Body of pancreas (tissue), 4 donors: ENCODE measurements at regions not wholly inside any gene's neighbourhood (a gene's known extent, or its start where the extent isn't known, plus 50 kb on each side); places are given as distances from the start of the nearest gene placed in this dataset.
"Not testable (repeated sequence)": the region's sequence is repeated elsewhere in the genome, so short reads cannot be mapped to it uniquely, and the experiment has no call there.

Source experiments
- ATAC-seq: fragments of 150-250 bp; one replicate; pipeline ENCODE4 v1.9.1; 2016
- DNase-seq, 4 donors: peaks; one replicate each; pipeline ENCODE4 v3.0.0-alpha.2; 2019
- H3K27ac ChIP-seq, 4 donors: fragments of 200-600 bp; sonication (generic); 1 replicate in 3 of 4; 2 replicates in 1 of 4; pipeline versions ENCODE4 v1.5.1 to v1.6.1; 2016 to 2019; ENCODE audit warnings: mild to moderate bottlenecking in 1 of 4, mixed read lengths in 1 of 4, moderate library complexity in 1 of 4
- H3K27me3 ChIP-seq, 2 donors: fragments of 200-600 bp; sonication (generic); one replicate each; pipeline ENCODE4 v1.6.0; 2016; ENCODE audit warnings: mild to moderate bottlenecking in 1 of 2
- H3K36me3 ChIP-seq, 2 donors: fragments of 200-600 bp; sonication (generic); replicated peaks in 1 of 2; 2 replicates each; pipeline ENCODE4 v1.5.1; 2016; ENCODE audit warnings: low read depth in 2 of 2; ENCODE audit not compliant: insufficient read depth in 1 of 2
- H3K4me1 ChIP-seq: fragments of 200-600 bp; sonication (generic); one replicate; pipeline ENCODE4 v1.6.0; 2016
- H3K4me3 ChIP-seq, 2 donors: fragments of 200-600 bp; sonication (generic); 1 replicate in 1 of 2; 2 replicates in 1 of 2; pipeline ENCODE4 v1.5.1; 2016 to 2019
- H3K9me3 ChIP-seq, 3 donors: fragments of 200-600 bp; sonication (generic); 1 replicate in 2 of 3; 2 replicates in 1 of 3; pipeline ENCODE4 v1.5.1; 2016
- POLR2A ChIP-seq, 3 donors: fragments of 450-650 bp; IDR thresholded peaks; one replicate each; pipeline ENCODE4 v1.6.1; 2016; ENCODE audit warnings: antibody characterized with exemption in 3 of 3, mild to moderate bottlenecking in 2 of 3
- WGBS, 2 donors: methylation state at CpG; one replicate each; pipeline ENCODE4 v1.1.5; 2017; 5-methylcytosine and 5-hydroxymethylcytosine counted together
- intact Hi-C: fragments of 100-400 bp; cut with DNase I; formaldehyde crosslinking; loops from one replicate; pipeline ENCODE4 v1.15.1; 2023
- TF ChIP-seq, protein P1 (sequence below), 7 experiments: fragments of 450-650 bp in 4 of 7; fragments of 200-600 bp in 3 of 7; sonication (generic) in 3 of 7; IDR thresholded peaks; one replicate each; pipeline ENCODE4 v1.5.1; 2016 to 2019; ENCODE audit warnings: antibody characterized with exemption in 7 of 7

DNA sequence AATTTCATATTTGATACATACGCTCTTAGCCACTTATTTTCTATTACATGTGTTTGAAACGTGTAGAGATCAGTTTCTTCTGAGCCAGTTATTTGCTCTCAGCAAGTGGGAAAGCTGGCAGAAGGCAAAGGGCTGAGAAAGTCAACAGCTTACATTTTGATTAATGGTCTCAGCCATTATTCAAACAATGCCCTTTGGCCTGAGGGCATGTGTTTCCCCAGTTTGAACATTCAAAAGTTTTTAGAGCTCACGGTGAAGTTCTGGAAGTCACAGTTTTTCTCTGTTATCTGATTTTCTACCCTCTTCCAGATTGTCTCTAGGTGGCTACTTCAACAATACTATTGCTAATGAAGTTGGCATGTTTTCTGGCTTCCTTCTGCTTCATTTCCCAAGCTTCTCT is 591.8 kb upstream of the CPEB2 start:
- H3K4me1 ChIP-seq, result peaks cover 31% of the 10 kb centered on the region
- H3K27ac ChIP-seq, result peak overlapping the region in 3 of 4 donors; percentile 33 to 76 (median 58)
- no peaks in the 10 kb centered on the region for H3K27me3 ChIP-seq
- H3K9me3 ChIP-seq, result no peaks in the 10 kb centered on the region
- WGBS, 2 donors, result 4 to 12% methylated on average over 3 of the region's 3 CpGs
- TF ChIP-seq POLR2A (IDR thresholded peaks at IDR 0.05), result no peak
- TF ChIP-seq, protein P1, sequence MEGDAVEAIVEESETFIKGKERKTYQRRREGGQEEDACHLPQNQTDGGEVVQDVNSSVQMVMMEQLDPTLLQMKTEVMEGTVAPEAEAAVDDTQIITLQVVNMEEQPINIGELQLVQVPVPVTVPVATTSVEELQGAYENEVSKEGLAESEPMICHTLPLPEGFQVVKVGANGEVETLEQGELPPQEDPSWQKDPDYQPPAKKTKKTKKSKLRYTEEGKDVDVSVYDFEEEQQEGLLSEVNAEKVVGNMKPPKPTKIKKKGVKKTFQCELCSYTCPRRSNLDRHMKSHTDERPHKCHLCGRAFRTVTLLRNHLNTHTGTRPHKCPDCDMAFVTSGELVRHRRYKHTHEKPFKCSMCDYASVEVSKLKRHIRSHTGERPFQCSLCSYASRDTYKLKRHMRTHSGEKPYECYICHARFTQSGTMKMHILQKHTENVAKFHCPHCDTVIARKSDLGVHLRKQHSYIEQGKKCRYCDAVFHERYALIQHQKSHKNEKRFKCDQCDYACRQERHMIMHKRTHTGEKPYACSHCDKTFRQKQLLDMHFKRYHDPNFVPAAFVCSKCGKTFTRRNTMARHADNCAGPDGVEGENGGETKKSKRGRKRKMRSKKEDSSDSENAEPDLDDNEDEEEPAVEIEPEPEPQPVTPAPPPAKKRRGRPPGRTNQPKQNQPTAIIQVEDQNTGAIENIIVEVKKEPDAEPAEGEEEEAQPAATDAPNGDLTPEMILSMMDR (IDR thresholded peaks at IDR 0.05), result no peak
- ATAC-seq (peak; percentile 93), DNase-seq (peak; percentile 59 to 75 (median 68))
- H3K36me3 ChIP-seq, result no peaks in the 10 kb centered on the region
- intact Hi-C loops, result no loop called here
- H3K4me3 ChIP-seq, result no peak overlapping the region

DNA sequence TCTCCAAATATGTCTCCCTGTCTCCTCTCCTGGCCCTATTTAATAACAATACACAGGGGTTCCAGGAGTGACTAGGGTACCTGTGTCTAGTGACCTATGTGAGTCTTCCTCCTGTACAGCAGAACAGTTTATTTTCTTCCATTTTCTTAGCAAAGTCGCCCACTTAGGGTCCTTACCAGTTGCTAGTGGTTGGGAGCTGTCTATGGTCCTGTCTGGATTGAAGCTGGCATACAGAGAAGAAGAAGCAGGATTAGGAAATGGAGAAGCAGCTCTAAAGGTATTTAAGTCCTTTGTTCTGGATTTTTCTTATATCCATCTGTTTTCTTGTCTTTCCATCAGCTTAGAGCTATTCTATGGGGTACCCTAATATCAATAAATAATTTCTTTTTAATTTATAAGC is 587.1 kb upstream of the CPEB2 start:
- Histone ChIP-seq H3K9me3 (no peaks in the 10 kb centered on the region), H3K4me3 (no peak overlapping the region), H3K4me1 (peaks cover 12% of the 10 kb centered on the region), H3K36me3 (no peaks in the 10 kb centered on the region), H3K27ac (no peak overlapping the region), H3K27me3 (no peaks in the 10 kb centered on the region)
- ATAC-seq (no peak), DNase-seq (no peak)
- WGBS, 2 donors, result 23 to 44% methylated on average over 1 of the region's 1 CpG
- intact Hi-C loops, result no loop called here
- TF ChIP-seq, protein P1 (IDR thresholded peaks at IDR 0.05), result no peak
- TF ChIP-seq POLR2A (IDR thresholded peaks at IDR 0.05), result no peak

DNA sequence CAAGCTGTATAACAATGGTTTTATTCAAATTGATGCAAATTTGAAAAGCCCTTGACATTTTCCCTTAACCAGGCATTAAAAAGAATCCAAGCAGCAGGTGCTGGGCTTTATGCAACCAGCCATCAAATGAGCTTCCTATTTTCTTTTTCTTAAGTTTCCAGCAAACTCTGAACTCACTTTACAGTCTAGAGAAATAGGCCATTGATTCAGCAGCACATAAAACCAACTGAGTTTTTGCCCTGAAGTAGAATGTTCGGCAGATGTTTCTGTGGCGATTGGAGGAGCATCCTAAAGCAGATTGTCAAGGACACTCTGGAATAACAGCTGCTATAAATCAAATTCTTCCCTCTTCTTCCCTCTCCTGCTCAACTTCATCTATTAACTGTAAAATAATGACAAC is 582.8 kb upstream of the CPEB2 start:
- TF ChIP-seq POLR2A (IDR thresholded peaks at IDR 0.05), result no peak
- TF ChIP-seq, protein P1 (IDR thresholded peaks at IDR 0.05), result no peak
- no peak overlapping the region for H3K4me3 ChIP-seq
- H3K27me3 ChIP-seq, result no peaks in the 10 kb centered on the region
- no peak for ATAC-seq
- H3K9me3 ChIP-seq, result no peaks in the 10 kb centered on the region
- no peak for DNase-seq
- intact Hi-C loops, result no loop called here
- no peaks in the 10 kb centered on the region for H3K36me3 ChIP-seq
- H3K27ac ChIP-seq, result no peak overlapping the region
- no peaks in the 10 kb centered on the region for H3K4me1 ChIP-seq
- 40 to 59% methylated on average over 2 of the region's 2 CpGs for WGBS, 2 donors

DNA sequence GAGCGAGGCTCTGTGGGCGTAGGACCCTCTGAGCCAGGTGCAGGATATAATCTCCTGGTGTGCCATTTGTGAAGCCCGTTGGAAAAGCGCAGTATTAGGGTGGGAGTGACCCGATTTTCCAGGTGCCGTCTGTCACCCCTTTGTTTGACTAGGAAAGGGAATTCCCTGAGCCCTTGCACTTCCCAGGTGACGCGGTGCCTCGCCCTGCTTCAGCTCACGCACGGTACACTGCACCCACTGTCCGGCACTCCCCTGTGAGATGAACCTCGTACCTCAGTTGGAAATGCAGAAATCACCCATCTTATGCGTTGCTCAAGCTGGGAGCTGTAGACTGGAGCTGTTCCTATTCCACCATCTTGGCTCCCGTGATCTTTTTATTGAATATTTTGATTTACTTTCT is 576.0 kb upstream of the CPEB2 start:
- H3K27ac ChIP-seq, H3K4me1 ChIP-seq, intact Hi-C loops, H3K27me3 ChIP-seq, H3K36me3 ChIP-seq, H3K4me3 ChIP-seq, H3K9me3 ChIP-seq, ATAC-seq, DNase-seq: not testable (repeated sequence)
- 94 to 96% methylated on average over 14 to 15 of the region's 15 CpGs for WGBS, 2 donors

DNA sequence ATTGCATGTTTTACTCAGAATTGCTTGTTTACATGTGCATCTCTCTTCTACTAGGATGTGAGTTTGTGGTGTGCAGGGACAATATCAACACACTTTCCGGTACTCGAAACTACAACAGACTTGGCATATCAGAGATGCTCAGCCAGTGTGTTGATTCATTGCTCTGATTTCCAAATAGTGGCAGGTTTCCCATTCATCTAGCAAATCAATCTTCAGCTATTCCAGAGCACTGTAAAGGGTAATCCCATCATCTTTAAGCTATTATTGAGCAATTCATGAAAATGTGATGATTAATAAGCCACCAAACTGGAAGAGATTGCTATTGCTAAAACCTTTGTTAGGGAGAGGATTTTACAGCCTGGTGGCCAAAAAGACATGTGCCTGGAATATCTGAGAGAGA is 574.2 kb upstream of the CPEB2 start:
- TF ChIP-seq, protein P1 (IDR thresholded peaks at IDR 0.05), result no peak
- no peak for TF ChIP-seq POLR2A (IDR thresholded peaks at IDR 0.05)
- no peak for ATAC-seq
- Histone ChIP-seq H3K4me1 (no peaks in the 10 kb centered on the region), H3K36me3 (no peaks in the 10 kb centered on the region), H3K27ac (no peak overlapping the region), H3K4me3 (no peak overlapping the region), H3K9me3 (no peaks in the 10 kb centered on the region), H3K27me3 (no peaks in the 10 kb centered on the region)
- WGBS, 2 donors, result 64 to 73% methylated on average over 2 of the region's 2 CpGs
- DNase-seq, result no peak
- intact Hi-C loops, result no loop called here
